Psoas muscle (tissue), 7 donors: ENCODE measurements at regions not wholly inside any gene's neighbourhood (a gene's known extent, or its start where the extent isn't known, plus 50 kb on each side); places are given as distances from the start of the nearest gene placed in this dataset.

Source experiments
- ATAC-seq, 4 donors: fragments of 200-7000 bp; cut with Tn5 transposase; one replicate each; pipeline ENCODE4 v1.9.1; 2020; ENCODE audit warnings: moderate library complexity in 3 of 4, mild to moderate bottlenecking in 2 of 4
- DNase-seq, 2 donors: peaks; one replicate each; pipeline ENCODE4 v3.0.0-alpha.2; 2020
- H3K27ac ChIP-seq: fragments of 200-600 bp; one replicate; pipeline ENCODE4 v1.8.0; 2022
- H3K27me3 ChIP-seq, 3 donors: fragments of 200-600 bp in 1 of 3; one replicate each; pipeline versions ENCODE4 v1.6.1 to v1.8.0; 2013 to 2022; ENCODE audit warnings: low read length in 2 of 3, mild to moderate bottlenecking in 2 of 3, moderate library complexity in 1 of 3; ENCODE audit not compliant: insufficient read depth in 3 of 3
- H3K36me3 ChIP-seq, 2 donors: fragments of 200-600 bp in 1 of 2; one replicate each; pipeline versions ENCODE4 v1.6.1 to v1.8.0; 2013 to 2022; ENCODE audit warnings: low read depth in 1 of 2, mild to moderate bottlenecking in 1 of 2, moderate library complexity in 1 of 2; ENCODE audit not compliant: insufficient read depth in 1 of 2
- H3K4me1 ChIP-seq: fragments of 200-600 bp; one replicate; pipeline ENCODE4 v1.8.0; 2022
- H3K4me3 ChIP-seq: fragments of 200-600 bp; one replicate; pipeline ENCODE4 v1.8.0; 2022; ENCODE audit warnings: mild to moderate bottlenecking
- H3K9me3 ChIP-seq: fragments of 200-600 bp; one replicate; pipeline ENCODE4 v1.8.0; 2022
- WGBS, 3 donors: extraction: QIAGEN DNeasy Blood & Tissue Kit; methylation state at CpG; one replicate each; pipeline versions ENCODE4 v1.1.6 to v1.1.7; 2013; 5-methylcytosine and 5-hydroxymethylcytosine counted together
- intact Hi-C, 2 donors: fragments of 100-400 bp; cut with DNase I; formaldehyde crosslinking; loops; one replicate each; pipeline versions ENCODE4 v1.11.0 to v1.14.2; 2022
- TF ChIP-seq, protein P1 (sequence below): fragments of 200-600 bp; IDR thresholded peaks from one replicate; pipeline ENCODE4 v1.8.0; 2022; ENCODE audit warnings: antibody characterized with exemption
- donor health status: healthy with polysubstance abuse.
- donor health status: DM: no; HTN: no; CAD: no; lungs with moderate emphysema.
- donor health status: Bipolar disorder and iron deficiency.
- donor health status: healthy.
- donor health status: DM: yes; HTN: yes; CAD: no.
- donor health status: DM: no; HTN: no; CAD: no.
- donor health status: DM: yes; HTN: yes; CAD: no.

DNA sequence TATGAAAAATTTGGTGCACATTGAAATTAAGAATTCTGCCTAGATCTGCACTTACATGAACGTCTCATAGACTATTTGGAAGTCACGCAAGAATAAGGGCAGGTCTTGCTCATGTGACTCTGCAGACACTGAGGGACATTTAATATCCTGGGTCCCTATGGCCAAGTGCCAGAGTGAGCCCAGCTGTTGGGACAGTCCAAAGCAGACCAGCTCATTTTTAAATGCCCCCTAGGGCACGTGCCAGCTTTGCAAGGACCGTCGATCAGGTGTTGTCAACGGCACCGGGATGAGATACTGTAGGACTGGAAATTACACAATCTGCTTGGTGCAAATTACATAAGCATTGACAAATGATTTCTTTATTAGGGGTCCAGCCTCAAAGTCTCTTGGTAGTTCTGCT lies 293.6 kb downstream of the TEX29 start:
- TF ChIP-seq, protein P1, sequence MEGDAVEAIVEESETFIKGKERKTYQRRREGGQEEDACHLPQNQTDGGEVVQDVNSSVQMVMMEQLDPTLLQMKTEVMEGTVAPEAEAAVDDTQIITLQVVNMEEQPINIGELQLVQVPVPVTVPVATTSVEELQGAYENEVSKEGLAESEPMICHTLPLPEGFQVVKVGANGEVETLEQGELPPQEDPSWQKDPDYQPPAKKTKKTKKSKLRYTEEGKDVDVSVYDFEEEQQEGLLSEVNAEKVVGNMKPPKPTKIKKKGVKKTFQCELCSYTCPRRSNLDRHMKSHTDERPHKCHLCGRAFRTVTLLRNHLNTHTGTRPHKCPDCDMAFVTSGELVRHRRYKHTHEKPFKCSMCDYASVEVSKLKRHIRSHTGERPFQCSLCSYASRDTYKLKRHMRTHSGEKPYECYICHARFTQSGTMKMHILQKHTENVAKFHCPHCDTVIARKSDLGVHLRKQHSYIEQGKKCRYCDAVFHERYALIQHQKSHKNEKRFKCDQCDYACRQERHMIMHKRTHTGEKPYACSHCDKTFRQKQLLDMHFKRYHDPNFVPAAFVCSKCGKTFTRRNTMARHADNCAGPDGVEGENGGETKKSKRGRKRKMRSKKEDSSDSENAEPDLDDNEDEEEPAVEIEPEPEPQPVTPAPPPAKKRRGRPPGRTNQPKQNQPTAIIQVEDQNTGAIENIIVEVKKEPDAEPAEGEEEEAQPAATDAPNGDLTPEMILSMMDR, result no peak
- Histone ChIP-seq H3K4me3 (no peak overlapping the region), H3K9me3 (no peaks in the 10 kb centered on the region), H3K27ac (no peak overlapping the region), H3K27me3 (peaks cover 0 to 4% (median 2%) of the 10 kb centered on the region in 3 donors), H3K36me3 (no peaks in the 10 kb centered on the region), H3K4me1 (no peaks in the 10 kb centered on the region)
- ATAC-seq (no peak), DNase-seq (no peak)
- intact Hi-C loops, result no loop called here
- WGBS, 3 donors, result 42 to 49% (median 43%) methylated on average over 7 of the region's 7 CpGs

DNA sequence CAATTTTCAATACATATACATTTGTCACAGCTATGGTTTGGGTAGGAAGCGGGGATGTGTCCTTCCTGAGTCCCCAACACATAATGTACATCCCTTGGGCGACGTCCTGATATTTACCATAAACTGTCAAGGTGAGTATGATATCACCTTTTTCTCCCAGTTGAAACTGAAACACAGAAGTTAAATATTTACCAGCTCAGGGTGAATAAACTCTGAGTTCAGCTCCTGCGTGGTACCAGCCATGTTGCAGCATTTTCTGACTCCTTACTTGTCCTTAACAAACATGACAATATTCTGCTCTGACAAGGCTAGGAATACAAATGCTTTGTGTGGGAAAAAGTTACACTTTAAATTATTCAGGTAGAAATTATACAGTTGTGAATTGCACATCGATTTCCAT lies 294.2 kb downstream of the TEX29 start:
- Histone ChIP-seq H3K27me3 (peaks cover 0 to 4% (median 2%) of the 10 kb centered on the region in 3 donors), H3K4me1 (no peaks in the 10 kb centered on the region), H3K9me3 (no peaks in the 10 kb centered on the region), H3K4me3 (no peak overlapping the region), H3K27ac (no peak overlapping the region), H3K36me3 (no peaks in the 10 kb centered on the region)
- no peak for DNase-seq
- ATAC-seq, result no peak
- intact Hi-C loops, result no loop called here
- 84 to 86% (median 85%) methylated on average over 5 of the region's 5 CpGs for WGBS, 3 donors
- TF ChIP-seq, protein P1, result no peak

DNA sequence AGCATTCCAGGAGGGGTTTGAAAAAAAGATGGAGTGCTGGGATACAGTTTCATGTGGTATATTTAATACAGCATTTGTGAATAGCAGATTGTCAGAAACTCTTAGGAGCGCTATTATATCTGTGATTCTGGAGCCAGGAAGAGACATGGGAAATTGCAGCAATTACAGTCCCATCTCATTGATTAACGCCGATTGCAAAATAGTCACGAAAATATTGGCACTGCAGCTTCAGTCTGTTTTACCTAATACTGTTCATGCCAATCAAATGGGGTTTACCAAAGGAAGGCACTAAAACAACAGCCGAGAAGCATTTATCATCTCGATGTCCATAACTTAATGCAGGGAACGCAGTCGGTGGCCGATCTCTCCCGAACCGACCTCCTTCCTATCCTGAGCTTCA lies 295.8 kb downstream of the TEX29 start:
- TF ChIP-seq, protein P1, result no peak
- DNase-seq (no peak), ATAC-seq (no peak)
- Histone ChIP-seq H3K36me3 (no peaks in the 10 kb centered on the region), H3K27ac (no peak overlapping the region), H3K27me3 (peaks cover 0 to 8% (median 2%) of the 10 kb centered on the region in 3 donors), H3K4me3 (no peak overlapping the region), H3K9me3 (no peaks in the 10 kb centered on the region), H3K4me1 (no peaks in the 10 kb centered on the region)
- 71 to 78% (median 74%) methylated on average over 11 of the region's 11 CpGs for WGBS, 3 donors
- intact Hi-C loops, result no loop called here

DNA sequence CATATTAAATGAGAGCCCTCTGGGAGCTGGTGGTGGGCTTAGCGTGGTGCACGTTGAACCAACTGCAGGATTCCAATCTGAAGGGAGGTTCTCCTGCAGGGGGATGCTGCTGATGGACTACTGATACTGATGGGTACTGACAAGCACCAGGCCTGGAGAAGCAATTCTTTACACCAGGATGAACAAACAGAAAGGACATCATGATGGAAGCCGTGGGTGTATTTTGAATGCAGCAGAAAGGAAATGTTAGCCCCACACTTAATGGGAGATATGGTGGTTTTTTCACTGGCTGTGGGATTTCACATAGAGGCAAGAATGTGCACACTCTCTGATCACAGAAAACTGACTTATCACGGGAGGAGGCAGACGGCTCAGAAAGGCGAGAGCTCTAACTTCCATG lies 299.7 kb downstream of the TEX29 start:
- H3K36me3 ChIP-seq, result no peaks in the 10 kb centered on the region
- no peak overlapping the region for H3K27ac ChIP-seq
- no peak for DNase-seq
- H3K4me1 ChIP-seq, result no peaks in the 10 kb centered on the region
- no peaks in the 10 kb centered on the region for H3K9me3 ChIP-seq
- TF ChIP-seq, protein P1, result no peak
- ATAC-seq, result no peak
- intact Hi-C loops, result no loop called here
- no peak overlapping the region for H3K4me3 ChIP-seq
- peaks cover 0 to 4% (median 2%) of the 10 kb centered on the region in 3 donors for H3K27me3 ChIP-seq
- WGBS, 3 donors, result 74 to 82% (median 81%) methylated on average over 6 of the region's 6 CpGs

DNA sequence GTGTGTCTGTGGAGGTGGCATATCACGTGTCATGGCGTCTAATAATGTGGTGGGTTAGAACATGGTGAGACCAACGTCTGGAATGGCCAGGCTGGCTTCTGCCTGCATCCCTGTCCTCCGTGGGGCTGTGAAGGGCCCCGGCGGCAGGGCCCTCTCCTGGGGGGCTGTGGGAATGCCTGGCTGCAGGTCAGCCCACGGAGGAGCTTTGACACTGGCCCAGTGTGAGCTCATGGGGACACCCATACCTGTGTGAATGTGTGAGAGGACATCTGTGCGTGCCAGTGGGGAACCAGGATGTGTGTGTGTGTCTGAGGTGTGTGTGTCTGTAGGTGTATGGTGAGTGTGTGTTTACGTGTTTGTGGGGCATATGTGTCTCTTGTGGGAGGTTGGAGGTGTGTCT lies 300.1 kb downstream of the TEX29 start:
- no peaks in the 10 kb centered on the region for H3K9me3 ChIP-seq
- no peak overlapping the region for H3K4me3 ChIP-seq
- no peaks in the 10 kb centered on the region for H3K4me1 ChIP-seq
- ATAC-seq (no peak), DNase-seq (no peak)
- peaks cover 0 to 4% (median 2%) of the 10 kb centered on the region in 3 donors for H3K27me3 ChIP-seq
- intact Hi-C loops, result no loop called here
- 78 to 83% (median 79%) methylated on average over 9 of the region's 9 CpGs for WGBS, 3 donors
- no peak overlapping the region for H3K27ac ChIP-seq
- H3K36me3 ChIP-seq, result no peaks in the 10 kb centered on the region
- TF ChIP-seq, protein P1, result no peak
